Stimulated activated CD4-positive, alpha-beta T cell treated with anti-CD3 and anti-CD28 coated beads, Interleukin-4, amount 100 ng/mL, for 4 hours (primary cell): ENCODE measurements at regions not wholly inside any gene's neighbourhood (a gene's known extent, or its start where the extent isn't known, plus 50 kb on each side); places are given as distances from the start of the nearest gene placed in this dataset.
"Not testable (repeated sequence)": the region's sequence is repeated elsewhere in the genome, so short reads cannot be mapped to it uniquely, and the experiment has no call there.

Experiments
- DNase-seq, 2 experiments: peaks; one replicate each; pipeline ENCODE4 v3.0.0-alpha.2; 2020

GRCh38 chr6:27854421-27854820 lies 57.8 kb downstream of the OR2B2 start:
- DNase-seq = no peak

DNA sequence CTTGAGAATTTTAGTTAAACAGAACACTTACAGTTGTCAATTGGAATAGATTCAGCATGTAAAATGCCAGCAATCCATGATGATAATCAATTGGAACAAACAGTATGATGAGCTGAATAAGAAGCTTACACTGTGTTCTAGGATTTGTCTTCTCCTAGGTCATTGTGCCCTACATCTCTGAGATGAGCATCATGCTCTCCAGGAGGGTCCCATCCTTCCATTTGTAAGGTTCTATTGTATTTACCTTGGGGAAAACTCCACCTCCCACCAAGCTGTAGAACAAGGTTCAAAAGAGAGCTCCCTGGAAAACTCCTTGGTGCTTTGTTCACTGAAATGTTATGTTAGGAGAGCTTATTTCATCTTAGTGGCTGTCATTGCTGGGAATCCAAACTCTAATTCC lies 60.8 kb downstream of the OR2B2 start:
- DNase-seq = no peak

DNA sequence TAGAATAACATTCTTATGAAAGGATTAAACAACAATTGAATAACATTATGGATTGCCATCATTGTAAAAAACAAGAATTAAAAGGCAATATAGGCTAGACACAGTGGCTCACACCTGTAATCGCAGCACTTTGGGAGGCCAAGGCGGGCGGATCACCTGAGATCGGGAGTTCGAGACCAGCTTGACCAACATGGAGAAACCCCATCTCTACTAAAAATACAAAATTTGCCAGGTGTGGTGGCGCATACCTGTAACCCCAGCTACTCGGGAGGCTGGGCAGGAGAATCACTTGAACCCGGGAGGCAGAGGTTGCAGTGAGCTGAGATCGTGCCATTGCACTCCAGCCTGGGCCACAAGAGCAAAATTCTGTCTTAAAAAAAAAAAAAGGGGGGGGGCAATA lies 63.2 kb downstream of the OR2B2 start:
- DNase-seq = not testable (repeated sequence)

GRCh38 chr6:27847706-27848105 lies 64.5 kb downstream of the OR2B2 start:
- no peak for DNase-seq

DNA sequence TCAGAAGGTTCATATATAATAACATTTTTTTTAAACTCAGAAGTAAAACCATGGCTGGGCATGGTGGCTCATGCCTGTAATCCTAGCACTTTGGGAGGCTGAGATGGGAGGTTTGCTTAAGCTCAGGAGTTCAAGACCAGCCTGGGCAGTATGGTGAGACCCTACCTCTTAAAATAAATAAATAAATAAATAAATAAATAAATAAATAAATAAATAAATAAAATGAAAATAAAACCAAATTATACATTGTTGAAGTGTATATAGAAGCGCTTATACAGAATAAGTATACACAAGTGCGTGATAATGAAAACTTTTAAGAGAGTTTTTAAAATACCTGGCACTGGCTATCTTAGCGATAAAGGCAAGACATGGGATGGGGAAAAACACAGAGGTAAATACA lies 71.6 kb downstream of the OR2B2 start:
- DNase-seq = no peak

DNA sequence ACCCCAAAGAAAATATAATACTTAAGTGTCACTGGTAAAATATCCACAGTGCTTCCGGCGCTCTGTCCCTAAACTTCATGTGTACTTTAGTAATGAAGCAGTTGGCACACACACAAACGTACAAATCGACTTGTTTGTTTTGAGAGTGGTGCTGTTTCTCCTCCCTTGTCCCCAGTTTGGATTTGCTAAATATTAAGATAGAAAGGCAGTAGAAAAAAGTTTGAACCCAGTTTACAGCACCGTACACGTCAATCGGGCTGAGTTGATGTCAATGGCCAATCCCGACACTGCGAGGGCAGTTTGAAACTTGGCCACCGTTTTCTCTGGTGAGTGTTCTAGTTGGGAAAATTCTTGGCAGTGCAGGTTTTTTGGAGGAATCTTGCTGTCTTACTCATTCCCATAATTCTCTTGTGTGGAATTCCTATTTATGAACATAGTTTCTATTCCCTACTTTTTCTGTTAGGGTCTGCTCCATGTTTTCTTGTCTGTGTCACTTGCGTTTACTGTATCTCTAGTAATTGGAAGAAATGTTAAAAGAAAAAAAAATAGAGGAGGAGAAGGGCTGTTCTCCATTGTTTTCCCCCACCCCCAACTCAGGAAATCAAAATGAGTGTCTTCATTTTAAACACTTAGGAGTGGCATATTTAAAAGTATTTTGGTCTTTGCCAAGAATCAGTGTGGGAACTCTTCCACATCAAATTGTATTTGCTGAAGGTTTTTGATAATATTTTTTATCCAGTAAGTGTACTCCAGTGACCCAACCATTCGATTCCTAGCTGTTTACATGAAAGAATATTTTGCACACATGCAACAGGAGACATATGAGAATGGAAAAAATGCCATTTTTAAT lies 72.3 kb downstream of the OR2B2 start:
- DNase-seq = no peak

DNA sequence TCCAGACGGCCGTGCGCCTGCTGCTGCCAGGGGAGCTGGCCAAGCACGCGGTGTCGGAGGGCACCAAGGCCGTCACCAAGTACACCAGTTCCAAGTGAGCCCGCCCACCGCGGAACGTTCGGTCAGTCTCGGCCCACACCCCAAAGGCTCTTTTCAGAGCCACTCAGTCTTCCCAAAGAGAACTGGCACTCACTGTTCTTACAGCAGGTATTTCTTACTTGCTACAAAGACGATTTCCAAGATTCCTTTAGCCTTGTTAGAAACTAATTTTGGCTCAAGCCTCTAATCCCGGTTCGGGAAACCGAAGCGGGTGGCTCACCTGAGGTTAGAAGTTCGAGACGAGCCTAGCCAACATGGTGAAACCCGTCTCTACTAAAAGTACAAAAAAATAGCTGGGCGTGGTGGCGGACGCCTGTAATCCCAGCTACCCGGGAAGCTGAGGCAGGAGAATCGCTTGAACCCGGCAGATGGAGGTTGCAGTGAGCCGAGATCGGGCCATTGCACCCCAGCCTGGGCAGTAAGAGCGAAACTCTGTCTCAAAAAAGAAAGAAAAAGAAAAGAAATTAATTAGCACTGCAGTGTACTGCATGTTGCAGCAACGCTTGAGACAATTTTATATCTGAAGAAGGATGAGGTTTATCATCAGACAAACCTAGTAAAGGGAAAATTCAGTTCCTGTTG lies 73.1 kb downstream of the OR2B2 start:
- no peak for DNase-seq

- DNase-seq = peak; percentile 52 to 71
These were observed 73.9 kb downstream of the OR2B2 start for GRCh38 chr6:27838058-27838944.

DNA sequence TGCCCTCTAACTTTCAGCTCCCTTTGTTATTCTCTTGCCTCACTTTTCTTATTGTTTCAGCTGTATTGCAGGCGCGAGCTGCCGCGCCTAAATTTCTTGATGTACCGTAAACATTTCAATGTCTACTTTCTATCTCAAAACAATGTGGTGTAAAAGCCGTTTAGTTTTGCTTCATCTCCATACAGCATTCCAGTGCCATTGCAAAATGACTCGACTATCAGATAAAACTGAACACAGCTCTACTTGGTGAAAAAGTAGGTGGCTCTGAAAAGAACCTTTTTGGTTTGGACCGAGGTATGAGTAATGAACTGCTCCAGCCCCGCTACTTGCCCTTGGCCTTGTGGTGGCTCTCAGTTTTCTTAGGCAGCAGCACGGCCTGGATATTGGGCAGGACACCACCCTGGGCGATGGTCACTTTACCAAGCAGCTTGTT lies 74.6 kb downstream of the OR2B2 start:
- no peak for DNase-seq

- peak; percentile 35 to 48 for DNase-seq
These were observed 75.2 kb downstream of the OR2B2 start for GRCh38 chr6:27836783-27837624.

- DNase-seq = no peak
These were observed 75.9 kb downstream of the OR2B2 start for GRCh38 chr6:27836141-27836782.

GRCh38 chr6:27834879-27835549 lies 77.2 kb downstream of the OR2B2 start:
- DNase-seq = no peak

GRCh38 chr6:27834384-27834783 lies 77.8 kb downstream of the OR2B2 start:
- DNase-seq = no peak

DNA sequence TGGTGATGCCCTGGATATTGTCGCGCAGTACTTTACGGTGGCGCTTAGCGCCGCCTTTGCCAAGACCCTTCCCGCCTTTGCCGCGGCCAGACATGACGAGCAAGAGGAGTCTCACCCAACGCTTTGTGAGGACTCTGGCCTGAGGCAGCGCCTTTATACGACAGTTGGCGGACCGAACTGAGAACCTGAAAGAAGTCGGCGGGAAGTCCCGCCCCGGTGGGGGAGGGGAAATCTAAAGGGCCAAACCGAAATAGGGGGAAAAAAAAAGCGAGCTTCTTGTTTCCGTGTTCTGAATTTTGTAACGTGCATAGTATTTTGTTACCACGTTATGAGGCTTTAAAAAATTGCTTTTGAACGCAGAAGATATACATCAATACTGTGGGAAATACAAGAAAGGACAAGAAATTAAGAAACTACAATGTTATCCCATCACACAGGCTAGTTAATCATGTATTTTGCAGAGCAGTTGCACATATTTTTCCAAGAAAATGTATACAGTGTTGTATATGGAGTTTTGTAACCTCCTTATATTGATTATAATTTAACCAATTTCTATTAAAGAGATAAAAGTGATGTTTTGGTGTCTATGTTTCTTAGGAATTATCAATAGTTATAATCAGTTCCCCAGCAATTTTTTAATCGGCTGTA lies 80.6 kb downstream of the OR2B2 start:
- peak; percentile 69 to 81 for DNase-seq

DNA sequence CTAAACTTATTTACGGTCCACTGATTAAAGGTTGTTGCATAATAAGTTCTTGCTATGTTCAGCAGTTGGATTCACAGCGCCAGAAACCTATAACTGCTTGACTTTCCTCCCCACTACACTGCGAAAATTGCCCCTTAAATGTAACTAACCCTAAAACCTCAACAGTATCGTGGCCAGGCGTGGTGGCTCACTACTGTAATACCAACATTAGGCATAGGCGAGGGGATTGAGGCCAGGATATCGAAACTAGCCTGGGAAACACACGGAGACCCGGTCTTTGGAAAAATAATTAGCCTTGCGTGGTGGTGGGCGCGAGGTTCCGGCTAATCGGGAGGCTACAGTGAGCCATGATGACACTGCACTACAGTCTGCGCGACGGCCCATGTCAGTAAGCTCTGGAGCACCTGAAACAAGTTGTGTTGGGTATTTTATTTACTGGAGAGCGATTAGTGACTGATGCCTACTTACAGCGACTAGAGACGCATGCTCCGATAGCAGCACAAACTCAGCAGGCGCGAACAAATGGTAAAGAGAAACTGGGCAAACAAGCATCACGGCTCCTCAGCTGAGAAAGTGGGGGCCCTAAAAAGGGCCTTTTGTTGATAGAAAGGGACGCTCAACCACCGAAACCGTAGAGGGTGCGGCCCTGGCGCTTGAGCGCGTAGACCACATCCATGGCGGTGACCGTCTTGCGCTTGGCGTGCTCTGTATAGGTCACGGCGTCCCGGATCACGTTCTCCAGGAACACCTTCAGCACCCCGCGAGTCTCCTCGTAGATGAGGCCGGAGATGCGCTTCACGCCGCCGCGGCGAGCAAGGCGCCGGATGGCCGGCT lies 81.4 kb downstream of the OR2B2 start:
- DNase-seq = peak in 1 of 2 experiments; percentile 27

DNA sequence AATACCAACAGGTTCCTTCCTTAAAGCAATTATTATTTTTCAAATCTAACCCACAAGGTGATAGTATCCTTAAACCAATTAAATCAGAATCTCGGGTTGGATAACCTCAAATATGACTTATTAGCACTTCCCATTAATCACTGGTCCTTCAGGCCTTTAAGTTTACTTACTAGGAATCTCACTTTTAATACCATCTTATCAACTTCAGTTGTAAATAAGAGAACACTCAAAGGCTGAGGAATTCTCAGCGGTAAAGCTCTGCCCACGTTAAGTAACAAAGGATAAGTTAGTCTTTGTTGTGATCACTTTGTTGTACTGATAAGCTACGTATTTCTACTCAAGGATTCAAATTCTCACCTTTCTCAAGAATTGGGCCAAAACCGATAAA lies 82.0 kb downstream of the OR2B2 start:
- no peak for DNase-seq

GRCh38 chr6:27829453-27830211 lies 82.6 kb downstream of the OR2B2 start:
- DNase-seq = no peak

DNA sequence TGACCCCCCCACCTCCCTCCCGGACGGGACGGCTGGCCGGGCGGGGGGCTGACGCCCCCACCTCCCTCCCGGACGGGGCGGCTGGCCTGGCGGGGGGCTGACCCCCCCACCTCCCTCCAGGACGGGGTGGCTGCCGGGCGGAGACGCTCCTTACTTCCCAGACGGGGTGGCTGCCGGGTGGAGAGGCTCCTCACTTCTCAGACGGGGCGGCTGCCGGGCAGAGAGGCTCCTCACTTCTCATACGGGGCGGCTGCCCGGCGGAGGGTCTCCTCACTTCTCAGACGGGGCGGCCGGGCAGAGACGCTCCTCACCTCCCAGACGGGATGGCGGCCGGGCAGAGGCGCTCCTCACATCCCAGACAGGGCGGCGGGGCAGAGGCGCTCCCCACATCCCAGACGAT lies 84.7 kb downstream of the OR2B2 start:
- not testable (repeated sequence) for DNase-seq

- not testable (repeated sequence) for DNase-seq
These were observed 85.6 kb downstream of the OR2B2 start for GRCh38 chr6:27826612-27826985.
